KMS-11 (cell line): ENCODE measurements at regions not wholly inside any gene's neighbourhood (a gene's known extent, or its start where the extent isn't known, plus 50 kb on each side); places are given as distances from the start of the nearest gene placed in this dataset.

Source experiments
- H2AFZ ChIP-seq: fragments of 200-600 bp; sonication (generic); 2 replicates; pipeline ENCODE4 v1.6.1; 2016; ENCODE audit warnings: antibody characterized with exemption, mixed run types, low read depth
- H3K27ac ChIP-seq: fragments of 200-600 bp; sonication (generic); 2 replicates; pipeline ENCODE4 v1.6.1; 2016; ENCODE audit warnings: mild to moderate bottlenecking, mixed run types
- H3K27me3 ChIP-seq: fragments of 200-600 bp; sonication (generic); 2 replicates; pipeline ENCODE4 v1.6.1; 2017; ENCODE audit warnings: mild to moderate bottlenecking, low read depth, mixed run types, moderate library complexity; ENCODE audit not compliant: insufficient read depth
- H3K36me3 ChIP-seq: fragments of 200-600 bp; sonication (generic); 2 replicates; pipeline ENCODE4 v1.6.1; 2017; ENCODE audit warnings: mild to moderate bottlenecking, mixed run types; ENCODE audit not compliant: insufficient read depth
- H3K4me1 ChIP-seq: fragments of 200-600 bp; sonication (generic); 2 replicates; pipeline ENCODE4 v1.6.1; 2016; ENCODE audit warnings: mild to moderate bottlenecking, low read depth, mixed run types; ENCODE audit not compliant: poor library complexity, severe bottlenecking
- H3K4me2 ChIP-seq: fragments of 200-600 bp; sonication (generic); 2 replicates; pipeline ENCODE4 v1.7.0; 2016; ENCODE audit warnings: mild to moderate bottlenecking, mixed run types
- H3K4me3 ChIP-seq: fragments of 200-600 bp; sonication (generic); IDR thresholded peaks from 2 replicates; pipeline ENCODE4 v1.6.1; 2017; ENCODE audit warnings: low read depth, low read length, mixed read lengths; ENCODE audit not compliant: insufficient read depth
- H3K79me2 ChIP-seq: fragments of 200-600 bp; sonication (generic); 2 replicates; pipeline ENCODE4 v1.6.1; 2016; ENCODE audit warnings: low read depth, mixed run types; ENCODE audit not compliant: insufficient read depth
- H3K9ac ChIP-seq: fragments of 200-600 bp; sonication (generic); 2 replicates; pipeline ENCODE4 v1.6.1; 2016; ENCODE audit warnings: mild to moderate bottlenecking, mixed run types
- H4K20me1 ChIP-seq: fragments of 200-600 bp; sonication (generic); 2 replicates; pipeline ENCODE4 v1.6.1; 2016; ENCODE audit warnings: mild to moderate bottlenecking, mixed run types; ENCODE audit not compliant: insufficient read depth
- CTCF ChIP-seq: fragments of 200-600 bp; sonication (generic); conservative IDR thresholded peaks from 2 replicates; pipeline ENCODE4 v1.6.1; 2017; ENCODE audit warnings: low read depth, mild to moderate bottlenecking, antibody characterized with exemption, low read length, moderate library complexity, mixed read lengths

DNA sequence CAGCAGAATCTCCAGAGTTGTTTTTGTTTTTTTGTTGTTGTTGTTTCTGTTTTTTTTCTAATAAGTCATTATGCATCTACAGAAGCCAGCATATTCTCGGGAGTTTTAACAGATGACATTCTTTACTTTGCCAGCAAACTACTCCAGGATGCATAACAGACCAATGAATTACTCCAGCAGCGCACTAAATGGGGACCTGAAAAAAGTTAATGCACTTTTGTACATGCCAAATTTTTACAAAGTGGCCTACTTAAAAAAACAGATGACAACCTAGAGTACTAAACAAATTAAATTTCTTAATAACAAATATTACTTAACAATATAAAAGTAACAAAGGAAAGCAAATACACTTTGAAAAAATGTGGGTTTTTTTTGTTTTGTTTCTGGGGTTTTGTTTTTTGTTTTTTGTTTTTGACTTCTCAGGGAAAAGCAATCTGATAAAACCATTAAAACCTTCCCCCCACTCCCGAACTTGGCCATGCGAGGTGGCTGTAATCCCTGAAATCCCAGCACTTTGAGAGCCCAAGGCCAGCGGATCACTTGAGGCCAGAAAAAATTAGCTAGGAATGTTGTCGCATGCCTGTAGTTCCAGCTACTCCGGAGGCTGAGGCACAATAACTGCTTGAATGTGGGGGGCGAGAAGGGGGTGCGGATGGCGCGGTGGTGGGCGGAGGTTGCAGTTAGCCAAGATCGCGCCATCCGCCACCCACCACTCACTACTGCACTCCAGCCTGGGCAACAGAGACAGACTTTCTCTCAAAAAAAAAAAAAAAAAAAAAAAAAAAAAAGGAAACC lies 352.4 kb downstream of the CETN3 start:
- Histone ChIP-seq H3K27me3 (no peaks in the 10 kb centered on the region), H3K36me3 (no peaks in the 10 kb centered on the region), H3K4me1 (no peaks in the 10 kb centered on the region), H3K4me2 (no peak overlapping the region), H3K4me3 (no peak overlapping the region), H2AFZ (no peak overlapping the region), H3K79me2 (no peaks in the 10 kb centered on the region), H3K27ac (no peak overlapping the region), H4K20me1 (no peaks in the 10 kb centered on the region), H3K9ac (no peak overlapping the region)
- no peak for TF ChIP-seq CTCF

DNA sequence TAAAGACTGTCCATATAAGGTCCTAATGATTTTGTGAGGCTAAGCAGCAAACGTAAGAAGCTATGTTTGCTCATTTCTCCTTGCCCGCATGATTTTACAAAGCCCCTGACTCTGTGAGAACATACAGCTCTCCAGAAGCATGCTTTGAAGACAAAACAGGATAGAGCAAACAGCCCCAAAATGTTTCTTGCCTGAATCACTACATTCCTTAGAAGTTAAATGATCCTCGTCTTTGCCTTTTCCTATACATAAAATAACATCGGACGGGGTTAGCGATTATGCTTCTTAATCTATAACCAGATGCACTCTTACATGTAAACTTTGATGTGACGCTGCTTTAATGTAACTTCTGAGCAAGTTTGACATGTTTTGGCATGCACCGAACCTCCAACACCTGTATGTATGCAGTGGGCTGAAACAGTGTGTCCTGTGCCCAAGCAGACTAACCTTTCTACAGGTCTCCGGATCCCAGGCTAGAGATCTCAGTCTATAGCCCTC lies 353.7 kb downstream of the CETN3 start:
- no peaks in the 10 kb centered on the region for H4K20me1 ChIP-seq
- no peak for TF ChIP-seq CTCF
- no peaks in the 10 kb centered on the region for H3K79me2 ChIP-seq
- no peaks in the 10 kb centered on the region for H3K27me3 ChIP-seq
- H2AFZ ChIP-seq: no peak overlapping the region
- no peak overlapping the region for H3K27ac ChIP-seq
- H3K4me3 ChIP-seq: no peak overlapping the region
- no peak overlapping the region for H3K9ac ChIP-seq
- H3K4me1 ChIP-seq: no peaks in the 10 kb centered on the region
- H3K4me2 ChIP-seq: no peak overlapping the region
- no peaks in the 10 kb centered on the region for H3K36me3 ChIP-seq

DNA sequence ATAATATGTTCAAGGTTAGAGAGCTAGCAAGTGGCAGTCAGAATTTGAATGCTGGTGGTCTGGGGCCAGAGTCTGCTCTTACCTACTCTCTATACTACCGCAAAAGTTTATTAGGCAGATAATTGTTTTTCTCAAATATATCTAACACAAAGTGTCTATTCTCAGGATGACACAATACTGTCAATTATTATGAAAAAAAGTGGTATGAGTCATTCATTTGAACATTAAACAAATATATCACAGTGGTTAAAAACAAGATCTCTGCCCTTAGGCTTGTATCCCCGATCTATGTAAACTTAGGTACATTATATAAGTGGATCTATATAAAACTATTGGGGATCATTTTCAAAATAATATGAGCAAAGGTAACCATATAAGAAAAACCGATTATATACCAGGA lies 354.9 kb downstream of the CETN3 start:
- no peak overlapping the region for H3K27ac ChIP-seq

GRCh38 chr5:90051756-90052155 lies 357.8 kb downstream of the CETN3 start:
- Histone ChIP-seq H3K27me3 (no peaks in the 10 kb centered on the region), H3K4me3 (no peak overlapping the region), H3K27ac (no peak overlapping the region), H3K79me2 (no peaks in the 10 kb centered on the region), H3K36me3 (no peaks in the 10 kb centered on the region), H2AFZ (no peak overlapping the region), H3K4me2 (no peak overlapping the region), H3K9ac (no peak overlapping the region), H4K20me1 (no peaks in the 10 kb centered on the region), H3K4me1 (no peaks in the 10 kb centered on the region)
- no peak for TF ChIP-seq CTCF

More for the DNA sequence above, 354.9 kb downstream of the CETN3 start:
- Histone ChIP-seq H3K4me1 (no peaks in the 10 kb centered on the region), H3K36me3 (no peaks in the 10 kb centered on the region), H2AFZ (no peak overlapping the region), H3K79me2 (no peaks in the 10 kb centered on the region), H3K4me3 (no peak overlapping the region), H4K20me1 (no peaks in the 10 kb centered on the region), H3K27me3 (no peaks in the 10 kb centered on the region), H3K9ac (no peak overlapping the region), H3K4me2 (no peak overlapping the region)
- TF ChIP-seq CTCF: no peak
